Thoracic aorta (tissue), 2 donors: ENCODE measurements at regions not wholly inside any gene's neighbourhood (a gene's known extent, or its start where the extent isn't known, plus 50 kb on each side); places are given as distances from the start of the nearest gene placed in this dataset.

ENCODE experiments used
- ATAC-seq: fragments of 150-250 bp; one replicate; pipeline ENCODE4 v1.8.0; 2017; ENCODE audit warnings: low read depth; ENCODE audit not compliant: insufficient number of reproducible peaks, low FRiP score
- DNase-seq: peaks from one replicate; pipeline ENCODE4 v3.0.0-alpha.2; 2020; ENCODE audit warnings: low spot score
- H3K27ac ChIP-seq, 2 donors: fragments of 200-600 bp; sonication (generic); 1 replicate in 1 of 2; 2 replicates in 1 of 2; pipeline ENCODE4 v1.5.1; 2016; ENCODE audit warnings: mild to moderate bottlenecking in 2 of 2, moderate library complexity in 2 of 2
- H3K27me3 ChIP-seq: fragments of 200-600 bp; sonication (generic); replicated peaks from 2 replicates; pipeline ENCODE4 v1.6.0; 2016; ENCODE audit warnings: mild to moderate bottlenecking; ENCODE audit not compliant: insufficient read depth
- H3K36me3 ChIP-seq: fragments of 200-600 bp; sonication (generic); one replicate; pipeline ENCODE4 v1.5.1; 2016
- H3K4me1 ChIP-seq, 2 donors: fragments of 200-600 bp; sonication (generic); 1 replicate in 1 of 2; 2 replicates in 1 of 2; pipeline versions ENCODE4 v1.5.1 to v1.6.0; 2016; ENCODE audit warnings: low read depth in 2 of 2, mild to moderate bottlenecking in 1 of 2; ENCODE audit not compliant: control insufficient read depth in 1 of 2
- H3K4me3 ChIP-seq: fragments of 200-600 bp; sonication (generic); 2 replicates; pipeline ENCODE4 v1.5.1; 2016; ENCODE audit warnings: mild to moderate bottlenecking
- H3K9me3 ChIP-seq: fragments of 200-600 bp; sonication (generic); 2 replicates; pipeline ENCODE4 v1.5.1; 2016
- TF ChIP-seq, protein P1 (sequence below): fragments of 200-600 bp; sonication (generic); IDR thresholded peaks from one replicate; pipeline ENCODE4 v1.5.1; 2019; ENCODE audit warnings: antibody characterized with exemption

DNA sequence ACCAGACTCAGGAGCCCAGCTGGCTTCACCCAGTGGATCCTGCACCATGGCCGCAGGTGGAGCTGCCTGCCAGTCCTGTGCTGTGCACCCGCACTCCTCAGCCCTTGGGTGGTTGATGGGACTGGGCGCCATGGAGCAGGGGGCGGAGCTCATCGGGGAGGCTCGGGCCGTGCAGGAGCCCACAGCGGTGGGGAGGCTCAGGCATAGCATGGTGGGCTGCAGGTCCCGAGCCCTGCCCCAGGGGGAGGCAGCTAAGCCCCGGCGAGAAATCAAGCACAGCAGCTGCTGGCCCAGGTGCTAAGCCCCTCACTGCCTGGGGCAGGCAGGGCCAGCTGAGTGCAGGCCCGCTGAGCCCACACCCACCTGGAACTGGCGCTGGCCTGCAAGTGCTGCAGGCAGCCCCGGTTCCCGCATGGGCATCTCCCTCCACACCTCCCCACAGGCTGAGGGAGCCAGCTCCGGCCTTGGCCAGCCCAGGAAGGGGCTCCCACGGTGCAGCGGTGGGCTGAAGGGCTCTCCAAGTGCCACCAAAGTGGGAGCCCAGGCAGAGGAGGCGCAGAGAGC lies 464.1 kb upstream of the DIPK2B start:
- H3K4me1 ChIP-seq, result no peaks in the 10 kb centered on the region
- no peaks in the 10 kb centered on the region for H3K9me3 ChIP-seq
- H3K36me3 ChIP-seq, result no peaks in the 10 kb centered on the region
- TF ChIP-seq, protein P1, sequence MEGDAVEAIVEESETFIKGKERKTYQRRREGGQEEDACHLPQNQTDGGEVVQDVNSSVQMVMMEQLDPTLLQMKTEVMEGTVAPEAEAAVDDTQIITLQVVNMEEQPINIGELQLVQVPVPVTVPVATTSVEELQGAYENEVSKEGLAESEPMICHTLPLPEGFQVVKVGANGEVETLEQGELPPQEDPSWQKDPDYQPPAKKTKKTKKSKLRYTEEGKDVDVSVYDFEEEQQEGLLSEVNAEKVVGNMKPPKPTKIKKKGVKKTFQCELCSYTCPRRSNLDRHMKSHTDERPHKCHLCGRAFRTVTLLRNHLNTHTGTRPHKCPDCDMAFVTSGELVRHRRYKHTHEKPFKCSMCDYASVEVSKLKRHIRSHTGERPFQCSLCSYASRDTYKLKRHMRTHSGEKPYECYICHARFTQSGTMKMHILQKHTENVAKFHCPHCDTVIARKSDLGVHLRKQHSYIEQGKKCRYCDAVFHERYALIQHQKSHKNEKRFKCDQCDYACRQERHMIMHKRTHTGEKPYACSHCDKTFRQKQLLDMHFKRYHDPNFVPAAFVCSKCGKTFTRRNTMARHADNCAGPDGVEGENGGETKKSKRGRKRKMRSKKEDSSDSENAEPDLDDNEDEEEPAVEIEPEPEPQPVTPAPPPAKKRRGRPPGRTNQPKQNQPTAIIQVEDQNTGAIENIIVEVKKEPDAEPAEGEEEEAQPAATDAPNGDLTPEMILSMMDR, result no peak
- no peak for DNase-seq
- ATAC-seq, result no peak
- H3K27ac ChIP-seq, result no peak overlapping the region
- no peak overlapping the region for H3K4me3 ChIP-seq
- H3K27me3 ChIP-seq, result no peaks in the 10 kb centered on the region

DNA sequence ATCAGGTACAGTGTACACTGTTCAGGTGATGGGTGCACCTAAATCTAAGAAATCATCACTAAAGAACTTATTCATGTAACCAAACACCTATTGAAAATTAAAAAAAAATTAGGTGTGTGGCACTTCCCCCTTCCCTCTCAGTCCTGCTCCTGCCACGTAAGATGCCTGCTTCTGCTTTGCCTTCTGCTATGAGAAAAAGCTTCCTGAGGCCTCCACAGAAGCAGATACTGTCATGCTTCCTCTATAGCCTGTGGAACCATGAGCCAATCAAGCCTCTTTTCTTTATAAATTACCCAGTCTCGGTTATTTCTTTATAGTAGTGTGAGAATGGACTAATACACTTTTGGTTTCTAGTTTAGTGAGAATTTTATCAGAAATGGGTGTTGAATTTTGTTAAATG lies 459.8 kb upstream of the DIPK2B start:
- Histone ChIP-seq H3K9me3 (no peaks in the 10 kb centered on the region), H3K27me3 (no peaks in the 10 kb centered on the region), H3K27ac (no peak overlapping the region), H3K4me1 (no peaks in the 10 kb centered on the region), H3K4me3 (no peak overlapping the region), H3K36me3 (no peaks in the 10 kb centered on the region)
- ATAC-seq (no peak), DNase-seq (no peak)
- TF ChIP-seq, protein P1, result no peak

DNA sequence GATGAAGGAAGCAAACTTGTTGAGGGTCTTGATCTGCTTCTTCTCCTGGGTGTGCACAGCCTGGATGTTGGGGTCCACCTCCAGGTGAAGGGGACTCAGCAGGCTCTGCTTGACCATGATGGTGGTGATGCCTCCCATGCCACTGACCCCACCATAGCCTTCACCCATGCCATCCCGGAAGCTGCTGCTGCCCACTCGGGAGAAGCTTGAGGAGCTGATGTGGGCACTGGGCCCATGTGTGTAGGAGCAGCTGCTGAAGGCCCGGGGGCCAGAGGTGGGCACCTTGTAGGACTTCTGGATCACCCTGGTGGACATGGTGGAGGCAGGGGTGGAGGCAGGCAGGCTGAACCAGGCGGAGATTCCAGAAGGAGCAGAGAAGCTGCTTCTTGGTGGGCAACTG lies 432.7 kb upstream of the DIPK2B start:
- no peaks in the 10 kb centered on the region for H3K9me3 ChIP-seq
- DNase-seq (no peak), ATAC-seq (no peak)
- no peaks in the 10 kb centered on the region for H3K36me3 ChIP-seq
- H3K4me1 ChIP-seq, result no peaks in the 10 kb centered on the region
- TF ChIP-seq, protein P1, result no peak
- no peak overlapping the region for H3K4me3 ChIP-seq
- H3K27ac ChIP-seq, result no peak overlapping the region
- H3K27me3 ChIP-seq, result no peaks in the 10 kb centered on the region

DNA sequence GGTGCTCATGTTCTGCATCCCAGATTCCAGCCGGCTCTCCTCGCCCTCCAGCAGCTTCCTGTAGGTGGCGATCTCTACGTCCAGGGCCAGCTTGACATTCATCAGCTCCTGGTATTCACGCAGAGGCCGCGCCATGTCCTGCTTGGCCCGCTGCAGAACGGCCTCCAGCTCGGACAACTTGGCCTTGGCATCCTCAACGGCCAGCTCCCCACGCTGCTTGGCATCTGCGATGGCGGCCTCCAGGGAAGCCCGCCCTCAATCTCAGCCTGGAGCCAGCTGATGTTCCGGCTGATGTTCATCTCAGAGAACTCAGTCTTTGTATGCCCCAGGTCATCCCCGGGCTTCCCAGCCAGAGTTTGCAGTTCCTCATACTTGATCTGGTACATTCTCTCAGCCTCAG lies 431.8 kb upstream of the DIPK2B start:
- DNase-seq, result no peak
- TF ChIP-seq, protein P1, result no peak

DNA sequence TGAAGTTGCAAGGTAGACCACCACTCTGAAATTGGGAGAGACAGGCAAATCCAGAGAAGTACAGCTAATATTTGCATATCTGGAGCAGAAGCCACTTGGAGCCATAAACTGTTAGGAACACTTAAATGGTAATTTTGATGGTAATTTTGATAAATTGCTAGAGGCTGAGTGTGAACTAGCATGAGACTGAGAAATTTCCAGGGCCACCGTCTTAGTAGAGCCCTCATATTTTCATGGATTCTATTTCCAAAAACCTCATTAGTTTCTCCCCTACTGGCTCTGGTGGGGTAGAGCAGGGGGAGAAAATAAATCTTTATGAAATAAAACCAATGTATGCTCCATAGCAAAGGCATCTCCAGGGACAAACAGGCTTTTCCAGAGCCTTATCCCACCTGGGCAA lies 429.4 kb upstream of the DIPK2B start:
- no peak overlapping the region for H3K27ac ChIP-seq
- DNase-seq (no peak), ATAC-seq (no peak)
- TF ChIP-seq, protein P1, result no peak
- H3K4me3 ChIP-seq, result no peak overlapping the region
- no peaks in the 10 kb centered on the region for H3K9me3 ChIP-seq
- H3K36me3 ChIP-seq, result no peaks in the 10 kb centered on the region
- H3K4me1 ChIP-seq, result no peaks in the 10 kb centered on the region
- no peaks in the 10 kb centered on the region for H3K27me3 ChIP-seq

More for the DNA sequence above, 431.8 kb upstream of the DIPK2B start:
- Histone ChIP-seq H3K4me1 (no peaks in the 10 kb centered on the region), H3K9me3 (no peaks in the 10 kb centered on the region), H3K27me3 (no peaks in the 10 kb centered on the region), H3K36me3 (no peaks in the 10 kb centered on the region), H3K4me3 (no peak overlapping the region), H3K27ac (no peak overlapping the region)
- ATAC-seq, result no peak
